Mucosa of descending colon (tissue), 3 donors: ENCODE measurements at regions not wholly inside any gene's neighbourhood (a gene's known extent, or its start where the extent isn't known, plus 50 kb on each side); places are given as distances from the start of the nearest gene placed in this dataset.
A peak's percentile ranks its signal among the peaks of the same experiment; 100 is the strongest.
"Not testable (repeated sequence)": the region's sequence is repeated elsewhere in the genome, so short reads cannot be mapped to it uniquely, and the experiment has no call there.

Source experiments
- ATAC-seq: fragments of 200-7000 bp; cut with Tn5 transposase; one replicate; pipeline ENCODE4 v1.9.1; 2020; ENCODE audit warnings: mild to moderate bottlenecking, moderate library complexity
- DNase-seq, 3 donors: peaks; one replicate each; pipeline ENCODE4 v3.0.0-alpha.2; 2020
- H3K36me3 ChIP-seq: fragments of 200-600 bp; one replicate; pipeline ENCODE4 v1.8.0; 2021; ENCODE audit warnings: low read depth, mild to moderate bottlenecking
- H3K4me1 ChIP-seq: fragments of 200-600 bp; one replicate; pipeline ENCODE4 v1.8.0; 2021; ENCODE audit warnings: low read depth, mild to moderate bottlenecking
- H3K4me3 ChIP-seq: fragments of 200-600 bp; one replicate; pipeline ENCODE4 v1.8.0; 2021; ENCODE audit warnings: mild to moderate bottlenecking
- H3K9me3 ChIP-seq: fragments of 200-600 bp; one replicate; pipeline ENCODE4 v1.8.0; 2021; ENCODE audit warnings: mild to moderate bottlenecking
- intact Hi-C, 2 donors: fragments of 100-400 bp; cut with DNase I in 1 of 2; cut with micrococcal nuclease in 1 of 2; formaldehyde crosslinking; loops; one replicate each; pipeline versions ENCODE4 v1.11.0 to v1.11.1; 2022; cut with DNase I, micrococcal nuclease
- TF ChIP-seq, protein P1 (sequence below): fragments of 200-600 bp; IDR thresholded peaks from one replicate; pipeline ENCODE4 v1.8.0; 2022; ENCODE audit warnings: antibody characterized with exemption, mild to moderate bottlenecking
- donor health status: DM: no; HTN: no; CAD: no; lungs with moderate emphysema.
- donor health status: DM: no; HTN: no; CAD: no.
- donor health status: DM: no; HTN: yes; CAD: no.

DNA sequence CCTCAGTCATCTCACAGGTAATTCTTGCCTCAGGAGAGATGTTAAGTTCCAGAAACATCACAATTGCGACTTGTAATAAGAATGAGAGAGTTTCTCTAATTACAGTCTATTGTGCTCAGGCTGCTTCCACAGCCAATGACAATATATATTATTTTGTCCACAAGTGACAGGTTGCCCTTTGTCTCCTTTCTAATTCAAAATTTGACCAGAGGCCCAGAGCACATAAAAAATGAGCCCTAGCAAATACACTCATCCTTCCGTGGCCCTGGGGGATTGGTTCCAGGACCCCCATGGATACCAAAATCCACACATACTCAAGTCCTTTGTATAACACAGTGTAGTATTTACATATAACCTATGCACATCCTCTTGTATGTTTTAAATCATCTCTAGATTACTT, 88.1 kb upstream of the TMEM170B start:
- ATAC-seq (no peak), DNase-seq (no peak)
- Histone ChIP-seq H3K36me3 (no peaks in the 10 kb centered on the region), H3K4me1 (no peaks in the 10 kb centered on the region), H3K4me3 (no peak overlapping the region), H3K9me3 (no peaks in the 10 kb centered on the region)
- intact Hi-C loops, result no loop called here
- TF ChIP-seq, protein P1, sequence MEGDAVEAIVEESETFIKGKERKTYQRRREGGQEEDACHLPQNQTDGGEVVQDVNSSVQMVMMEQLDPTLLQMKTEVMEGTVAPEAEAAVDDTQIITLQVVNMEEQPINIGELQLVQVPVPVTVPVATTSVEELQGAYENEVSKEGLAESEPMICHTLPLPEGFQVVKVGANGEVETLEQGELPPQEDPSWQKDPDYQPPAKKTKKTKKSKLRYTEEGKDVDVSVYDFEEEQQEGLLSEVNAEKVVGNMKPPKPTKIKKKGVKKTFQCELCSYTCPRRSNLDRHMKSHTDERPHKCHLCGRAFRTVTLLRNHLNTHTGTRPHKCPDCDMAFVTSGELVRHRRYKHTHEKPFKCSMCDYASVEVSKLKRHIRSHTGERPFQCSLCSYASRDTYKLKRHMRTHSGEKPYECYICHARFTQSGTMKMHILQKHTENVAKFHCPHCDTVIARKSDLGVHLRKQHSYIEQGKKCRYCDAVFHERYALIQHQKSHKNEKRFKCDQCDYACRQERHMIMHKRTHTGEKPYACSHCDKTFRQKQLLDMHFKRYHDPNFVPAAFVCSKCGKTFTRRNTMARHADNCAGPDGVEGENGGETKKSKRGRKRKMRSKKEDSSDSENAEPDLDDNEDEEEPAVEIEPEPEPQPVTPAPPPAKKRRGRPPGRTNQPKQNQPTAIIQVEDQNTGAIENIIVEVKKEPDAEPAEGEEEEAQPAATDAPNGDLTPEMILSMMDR, result no peak

DNA sequence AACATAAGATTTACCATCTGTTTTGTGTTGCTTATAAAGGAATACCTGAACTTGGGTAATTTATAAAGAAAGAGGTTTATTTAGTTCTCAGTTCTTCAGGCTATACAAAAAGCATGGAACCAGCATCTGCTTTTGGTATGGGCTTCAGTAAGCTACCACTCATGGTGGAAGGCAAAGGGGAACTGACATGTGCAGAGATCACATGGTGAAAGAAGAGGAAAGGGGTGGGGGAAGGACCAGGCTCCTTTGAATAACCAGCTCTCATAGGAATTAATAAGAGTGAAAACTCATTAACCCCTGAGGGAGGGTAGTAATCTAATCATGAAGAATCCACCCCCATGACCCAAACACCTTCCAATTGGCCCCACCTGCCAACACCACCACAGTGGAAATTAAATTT, 89.5 kb upstream of the TMEM170B start:
- Histone ChIP-seq H3K4me1 (no peaks in the 10 kb centered on the region), H3K36me3 (no peaks in the 10 kb centered on the region), H3K4me3 (no peak overlapping the region), H3K9me3 (no peaks in the 10 kb centered on the region)
- TF ChIP-seq, protein P1, result no peak
- no peak for DNase-seq
- no peak for ATAC-seq
- intact Hi-C loops, result no loop called here

DNA sequence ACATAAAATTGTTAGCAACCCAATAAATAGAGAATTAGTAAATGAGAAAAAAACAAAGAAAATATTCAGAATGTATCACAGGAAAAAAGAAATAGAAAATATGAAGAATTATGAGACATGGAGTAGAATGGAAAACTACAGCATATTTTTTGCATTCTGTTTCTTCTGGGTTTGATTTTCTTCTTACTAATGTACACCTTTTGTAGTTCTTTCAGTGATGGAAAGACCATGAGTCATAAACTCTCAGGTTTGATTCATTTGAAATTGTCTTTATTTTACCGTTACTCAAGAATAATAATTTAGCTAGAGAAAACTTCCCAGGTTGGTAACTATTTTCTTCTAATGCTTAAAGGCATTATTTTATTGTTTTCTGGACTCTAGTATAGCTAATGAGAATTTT, 90.3 kb upstream of the TMEM170B start:
- H3K4me3 ChIP-seq, result no peak overlapping the region
- H3K9me3 ChIP-seq, result no peaks in the 10 kb centered on the region
- intact Hi-C loops, result no loop called here
- H3K4me1 ChIP-seq, result no peaks in the 10 kb centered on the region
- H3K36me3 ChIP-seq, result no peaks in the 10 kb centered on the region
- ATAC-seq (no peak), DNase-seq (no peak)
- TF ChIP-seq, protein P1, result no peak

DNA sequence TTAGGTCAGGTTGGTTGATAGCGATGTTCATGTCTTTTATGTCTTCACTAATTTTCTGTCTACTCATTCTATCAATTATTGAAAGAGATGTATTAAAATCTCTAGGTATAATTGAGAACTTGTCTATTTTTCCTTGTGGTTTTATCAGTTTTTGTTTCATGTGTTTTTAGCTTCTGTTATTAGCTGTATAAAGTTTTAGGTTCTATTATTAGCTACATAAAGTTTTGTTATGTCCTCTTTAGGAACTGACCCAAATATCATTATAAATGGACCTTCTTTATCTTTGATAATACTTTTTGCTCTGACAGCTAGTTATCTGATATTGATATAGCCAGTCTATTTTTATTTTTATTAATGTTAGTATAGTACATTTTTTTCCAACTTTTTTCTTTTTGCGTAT, 92.4 kb upstream of the TMEM170B start:
- no peak overlapping the region for H3K4me3 ChIP-seq
- H3K9me3 ChIP-seq, result no peaks in the 10 kb centered on the region
- DNase-seq (no peak), ATAC-seq (no peak)
- intact Hi-C loops, result no loop called here
- H3K36me3 ChIP-seq, result no peaks in the 10 kb centered on the region
- no peaks in the 10 kb centered on the region for H3K4me1 ChIP-seq
- TF ChIP-seq, protein P1, result no peak

DNA sequence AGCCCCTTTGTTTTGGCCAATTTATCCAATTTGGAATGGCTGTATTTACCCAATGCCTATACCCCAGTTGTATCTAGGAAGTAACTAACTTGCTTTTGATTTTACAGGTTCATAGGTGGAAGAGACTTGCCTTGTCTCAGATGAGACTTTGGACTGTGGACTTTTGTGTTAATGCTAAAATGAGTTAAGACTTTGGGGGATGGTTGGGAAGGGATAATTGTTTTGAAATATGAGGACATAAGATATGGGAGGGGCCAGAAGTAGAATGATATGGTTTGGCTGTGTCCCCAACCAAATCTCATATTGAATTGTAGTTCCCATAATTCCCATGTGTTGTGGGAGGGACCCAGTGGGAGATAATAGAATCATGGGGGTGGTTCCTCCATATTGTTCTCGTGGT, 94.4 kb upstream of the TMEM170B start:
- ATAC-seq, result peak; percentile 34
- H3K36me3 ChIP-seq, H3K4me1 ChIP-seq, DNase-seq, intact Hi-C loops, H3K4me3 ChIP-seq, H3K9me3 ChIP-seq: not testable (repeated sequence)

DNA sequence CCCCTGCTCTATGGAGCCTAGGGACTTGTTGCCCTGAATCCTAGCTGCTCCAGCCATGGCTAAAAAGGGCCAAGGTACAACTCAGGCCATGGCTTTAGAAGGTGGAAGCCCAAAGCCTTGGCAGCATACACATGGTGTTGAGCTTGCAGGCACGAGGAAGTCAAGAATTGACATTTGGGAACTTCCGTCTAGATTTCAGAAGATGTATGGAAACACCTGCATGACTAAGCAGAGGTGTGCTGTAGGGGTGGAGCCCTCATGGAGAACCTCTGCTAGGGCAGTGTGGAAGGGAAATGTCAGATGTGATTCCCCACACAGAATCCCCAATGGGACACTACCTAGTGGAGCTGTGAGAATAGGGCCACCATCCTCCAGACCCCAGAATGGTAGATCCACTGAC, 95.1 kb upstream of the TMEM170B start:
- DNase-seq, result no peak
- TF ChIP-seq, protein P1, result no peak
- no peaks in the 10 kb centered on the region for H3K9me3 ChIP-seq
- no peaks in the 10 kb centered on the region for H3K36me3 ChIP-seq
- peak; percentile 83 for ATAC-seq
- peaks cover 8% of the 10 kb centered on the region for H3K4me1 ChIP-seq
- H3K4me3 ChIP-seq, result no peak overlapping the region
- intact Hi-C loops, result no loop called here
